ENCODE measurements at regions not wholly inside any gene's neighbourhood (a gene's known extent, or its start where the extent isn't known, plus 50 kb on each side); places are given as distances from the start of the nearest gene placed in this dataset.

DNA sequence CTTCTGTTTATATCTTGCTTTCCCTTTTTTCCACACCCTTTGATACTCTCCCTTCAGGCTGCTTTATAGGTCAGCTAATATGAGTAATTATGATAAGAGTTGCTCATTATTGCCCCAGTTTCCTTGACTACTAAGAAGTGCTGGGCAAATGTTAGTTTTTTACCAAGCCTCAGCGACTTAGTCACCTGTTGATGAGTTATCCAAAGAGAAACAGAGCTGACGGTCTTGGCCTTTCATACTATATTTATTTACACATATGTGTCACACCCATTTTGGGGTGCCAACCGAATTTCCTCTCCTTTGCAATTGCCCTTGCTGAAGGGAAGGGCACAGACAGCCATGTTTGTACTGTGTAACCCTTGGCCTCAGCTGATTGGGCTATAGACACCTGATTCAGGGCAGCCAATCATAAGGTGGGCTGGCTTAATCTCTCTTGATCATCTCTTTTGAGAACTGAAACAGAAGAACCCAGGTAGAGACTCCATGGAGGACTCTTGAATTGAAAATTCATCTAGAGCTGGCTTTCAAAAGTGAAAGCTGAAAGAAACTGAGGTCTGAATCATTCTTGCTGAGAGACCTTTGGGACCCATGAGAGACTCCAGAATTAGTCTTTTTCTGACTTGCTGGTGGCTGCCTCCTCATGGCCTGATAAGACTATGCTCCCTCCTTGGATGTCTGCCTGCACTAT lies 111.7 kb upstream of the RPS6KA3 start:
- DNase-seq (ENCODE audit: low spot score): no peak

DNA sequence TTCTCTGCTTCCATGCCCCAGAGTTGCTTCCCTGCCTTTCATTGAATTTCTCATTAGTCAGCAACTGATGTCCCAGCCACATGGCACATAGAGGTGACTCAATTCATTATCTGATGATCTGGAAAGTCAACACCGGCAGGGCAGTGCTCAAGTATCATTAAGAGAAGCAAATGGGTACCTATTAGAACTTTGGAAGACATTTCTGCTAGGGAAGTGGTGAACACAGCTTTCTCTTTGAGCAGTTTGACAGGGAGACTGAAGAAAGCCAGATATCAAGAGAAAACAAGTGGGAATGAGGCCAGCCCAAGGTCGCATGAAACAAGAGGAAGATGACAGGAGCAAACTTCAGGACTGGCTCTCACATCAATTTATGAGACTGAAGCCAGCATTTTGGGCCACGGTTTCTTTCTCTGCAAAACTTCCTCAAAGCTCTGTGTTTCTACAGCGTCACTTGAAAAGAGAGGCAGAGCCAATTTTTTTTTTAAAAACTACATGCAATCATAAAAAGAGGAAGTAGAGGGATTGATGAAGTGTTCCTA lies 108.3 kb upstream of the RPS6KA3 start:
- no peak for DNase-seq (ENCODE audit: low spot score)

- DNase-seq (ENCODE audit: low spot score): no peak
Measured at GRCh38 chrX:20374450-20374849, 107.7 kb upstream of the RPS6KA3 start.

- no peak for DNase-seq (ENCODE audit: low spot score)
Measured at GRCh38 chrX:20373063-20373462, 106.4 kb upstream of the RPS6KA3 start.

- peak; percentile 52 for DNase-seq (ENCODE audit: low spot score)
Measured at GRCh38 chrX:20372533-20372932, 105.8 kb upstream of the RPS6KA3 start.

DNA sequence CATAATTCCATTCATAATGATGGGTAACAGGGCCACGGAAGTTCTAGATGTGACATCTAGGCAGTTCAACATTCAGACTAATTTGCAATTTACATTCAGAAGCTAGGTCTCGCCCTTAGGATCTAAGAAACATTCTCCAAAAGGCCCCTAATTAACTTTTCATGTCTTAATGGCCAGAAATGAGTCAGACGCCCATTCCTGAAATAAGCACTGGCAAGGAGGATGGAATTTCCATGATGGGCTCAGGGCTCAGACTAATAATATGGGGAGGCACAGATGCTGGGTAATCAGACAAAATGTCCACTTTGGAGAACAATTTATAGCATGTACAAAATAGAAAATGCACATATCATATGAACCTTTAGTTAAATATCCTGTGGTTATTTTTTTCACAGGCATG lies 102.8 kb upstream of the RPS6KA3 start:
- DNase-seq (ENCODE audit: low spot score): no peak

DNA sequence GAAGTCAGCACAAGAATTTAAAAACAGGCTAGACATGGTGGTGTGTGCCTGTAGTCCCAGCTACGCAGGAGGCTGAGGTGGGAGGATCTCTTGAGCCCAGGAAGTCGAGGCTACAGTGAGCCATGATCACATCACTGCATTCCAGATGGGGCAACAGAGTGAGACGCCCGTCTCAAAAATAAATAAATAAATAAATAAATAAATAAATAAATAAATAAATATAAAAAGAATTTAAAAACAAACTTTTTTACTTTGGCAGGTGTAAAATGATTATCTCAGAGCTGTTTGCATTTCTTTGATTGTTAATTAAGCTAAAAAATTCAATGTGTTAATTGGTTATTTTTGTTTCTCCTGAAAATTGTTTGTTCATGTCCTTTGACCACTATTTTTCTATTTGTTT lies 97.5 kb upstream of the RPS6KA3 start:
- no peak for DNase-seq (ENCODE audit: low spot score)

- no peak for DNase-seq (ENCODE audit: low spot score)
Measured at GRCh38 chrX:20363275-20363674, 96.6 kb upstream of the RPS6KA3 start.

- DNase-seq (ENCODE audit: low spot score): peak; percentile 32
Measured at GRCh38 chrX:20362268-20363267, 95.9 kb upstream of the RPS6KA3 start.

GRCh38 chrX:20361890-20362262 lies 95.2 kb upstream of the RPS6KA3 start:
- DNase-seq (ENCODE audit: low spot score): peak; percentile 59

GRCh38 chrX:20361081-20361889 lies 94.6 kb upstream of the RPS6KA3 start:
- peak; percentile 56 for DNase-seq (ENCODE audit: low spot score)

- DNase-seq (ENCODE audit: low spot score): no peak
Measured at GRCh38 chrX:20355187-20355586, 88.5 kb upstream of the RPS6KA3 start.

GRCh38 chrX:20354505-20354904 lies 87.8 kb upstream of the RPS6KA3 start:
- no peak for DNase-seq (ENCODE audit: low spot score)

DNA sequence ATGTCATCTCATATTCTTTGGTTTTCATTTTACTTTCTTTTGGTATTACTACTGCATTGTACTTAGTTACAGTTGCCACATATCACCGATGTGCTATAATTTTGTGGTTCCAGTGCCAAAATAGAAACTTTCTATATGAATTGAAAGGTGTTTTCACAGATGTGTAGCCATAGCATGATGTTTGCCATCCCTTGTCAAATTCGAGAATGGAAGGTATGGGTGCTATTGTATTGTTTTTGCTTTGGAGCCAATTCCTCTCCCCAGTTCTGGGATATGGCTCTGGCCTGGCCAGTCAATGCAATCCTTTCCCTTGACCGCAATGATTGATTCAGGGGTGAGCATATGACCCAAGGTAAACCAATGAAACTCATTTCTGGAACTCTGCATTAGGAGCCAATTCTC lies 86.2 kb upstream of the RPS6KA3 start:
- DNase-seq (ENCODE audit: low spot score): no peak

DNA sequence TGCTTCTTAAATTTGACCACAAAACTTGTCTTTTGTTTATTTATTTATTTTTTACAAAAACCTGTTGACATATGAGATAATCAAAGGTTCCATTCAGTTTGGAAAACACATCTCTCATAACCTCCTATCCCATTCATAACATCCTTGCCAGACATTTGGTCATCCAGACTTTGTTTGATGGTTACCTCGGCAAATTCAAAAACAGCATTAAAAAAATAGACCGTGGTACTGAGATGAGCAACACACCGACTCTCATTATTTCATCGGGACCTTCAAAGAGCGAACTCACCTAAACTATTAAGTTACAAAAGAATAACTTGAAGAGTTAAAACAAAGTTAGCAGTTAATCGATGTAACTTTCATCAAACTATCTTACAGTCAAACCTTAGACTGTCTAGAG lies 85.8 kb upstream of the RPS6KA3 start:
- no peak for DNase-seq (ENCODE audit: low spot score)

DNA sequence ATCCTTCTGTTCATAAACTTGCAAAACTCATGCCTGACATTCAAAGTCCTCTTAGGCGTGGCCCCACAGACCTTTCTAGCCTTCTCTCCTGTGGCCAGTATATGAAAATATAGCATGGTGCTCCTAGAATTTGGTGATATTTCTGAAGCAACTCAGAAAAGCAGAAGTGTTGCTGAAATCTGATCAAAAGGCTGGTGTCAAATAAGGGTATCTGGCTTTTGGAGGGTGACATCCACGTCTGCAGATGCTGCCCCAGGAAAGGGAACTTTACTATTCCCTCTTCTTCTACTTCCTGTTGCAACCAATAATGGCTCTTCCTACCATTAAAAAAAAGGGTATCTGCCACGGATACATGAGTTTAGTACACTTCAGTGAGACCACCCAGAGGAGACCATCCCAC lies 83.9 kb upstream of the RPS6KA3 start:
- DNase-seq (ENCODE audit: low spot score): no peak

DNA sequence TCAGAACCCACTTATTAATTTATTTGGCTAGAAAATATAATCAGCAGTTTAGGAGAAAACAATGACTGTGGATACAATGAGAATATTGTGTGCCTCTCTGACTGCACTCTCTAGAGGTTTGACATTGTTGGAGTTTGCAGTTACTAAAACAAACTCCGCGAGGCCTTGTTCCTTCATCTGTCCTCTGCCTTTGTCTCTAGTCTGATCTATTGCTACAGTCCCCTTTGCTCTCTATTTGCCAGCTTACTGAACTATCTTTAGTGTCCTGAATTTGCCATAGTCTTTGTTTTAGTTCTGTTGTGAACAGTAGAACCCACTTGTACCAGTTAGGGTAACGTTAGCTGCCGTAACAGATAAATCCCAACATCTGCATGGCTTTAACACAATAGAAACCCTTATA lies 81.4 kb upstream of the RPS6KA3 start:
- DNase-seq (ENCODE audit: low spot score): no peak

DNA sequence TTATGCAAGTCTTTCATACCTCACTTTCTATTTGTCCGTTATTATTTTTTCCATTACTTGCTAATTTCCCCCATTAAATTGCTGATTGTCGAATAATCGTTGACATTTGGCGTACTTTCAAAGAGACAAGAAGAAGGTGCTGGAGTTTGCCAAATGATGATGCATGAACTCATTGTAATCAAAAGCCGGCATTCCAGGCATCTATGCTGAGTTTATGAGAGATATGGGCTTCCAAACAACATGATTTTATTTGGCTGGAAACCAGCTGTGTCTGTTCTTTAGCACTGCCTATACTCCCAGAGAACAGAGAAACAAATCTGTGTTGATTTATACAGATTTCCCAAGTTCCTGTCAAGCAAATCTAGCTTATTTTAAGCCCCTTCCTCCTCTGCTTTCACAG lies 80.8 kb upstream of the RPS6KA3 start:
- peak; percentile 10 for DNase-seq (ENCODE audit: low spot score)

DNA sequence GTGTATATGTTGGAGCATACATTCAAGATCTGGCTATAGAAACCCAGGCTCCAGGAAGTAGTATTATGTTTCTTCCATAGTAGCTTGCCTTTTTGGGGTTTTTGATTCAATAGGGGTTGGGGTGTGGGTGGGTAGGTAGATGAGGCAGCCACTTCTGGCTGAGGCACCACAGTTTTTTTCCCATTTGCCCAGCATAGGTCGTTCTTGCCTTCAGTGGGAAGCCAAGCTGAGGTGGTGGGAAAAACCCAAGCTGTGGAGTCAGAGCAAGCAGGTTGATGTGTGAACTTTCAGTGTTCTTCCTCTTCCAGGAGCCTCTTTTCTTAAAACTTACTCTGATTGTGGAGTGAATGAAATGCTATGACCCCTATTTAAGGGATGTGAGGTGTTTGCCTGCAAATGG lies 67.0 kb upstream of the RPS6KA3 start:
- DNase-seq (ENCODE audit: low spot score): no peak

- DNase-seq (ENCODE audit: low spot score): no peak
Measured at GRCh38 chrX:20330545-20330944, 63.8 kb upstream of the RPS6KA3 start.

- no peak for DNase-seq (ENCODE audit: low spot score)
Measured at GRCh38 chrX:20329435-20329834, 62.7 kb upstream of the RPS6KA3 start.

DNA sequence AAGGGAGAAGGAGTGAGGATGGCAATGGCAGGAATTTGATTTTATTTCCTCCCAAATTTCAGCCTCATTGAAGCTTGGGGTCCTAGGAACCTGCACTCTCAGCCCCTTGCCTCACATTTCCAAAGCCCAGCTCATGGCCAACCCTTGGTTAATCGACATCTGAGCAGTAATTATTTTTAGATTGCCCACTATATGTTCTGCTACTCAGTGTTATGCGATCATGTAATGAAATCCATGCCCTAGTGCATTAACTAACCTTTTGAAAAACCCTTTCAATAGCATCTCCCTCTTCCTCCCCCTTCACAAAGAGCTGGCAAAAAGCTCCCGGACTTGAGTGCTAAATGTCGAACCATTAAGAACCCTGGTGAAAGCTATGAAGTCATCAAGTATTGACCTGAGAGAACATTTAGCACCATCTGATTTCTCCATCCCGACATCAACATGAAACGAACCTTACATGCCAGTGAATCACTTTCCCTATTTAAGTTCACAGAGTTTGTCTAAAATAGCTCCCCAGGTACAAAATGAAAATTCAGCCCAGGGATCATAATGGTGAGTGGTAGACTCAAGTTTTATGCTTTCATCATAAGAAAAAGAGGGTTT lies 59.2 kb upstream of the RPS6KA3 start:
- no peak for DNase-seq (ENCODE audit: low spot score)
